IMR-90 (cell line): ENCODE measurements at regions not wholly inside any gene's neighbourhood (a gene's known extent, or its start where the extent isn't known, plus 50 kb on each side); places are given as distances from the start of the nearest gene placed in this dataset.

ENCODE experiments used
- ATAC-seq: fragments of 200-7000 bp; cut with Tn5 transposase; 2 replicates; pipeline ENCODE4 v1.9.1; 2020; ENCODE audit warnings: low read depth, mild to moderate bottlenecking, moderate library complexity
- BruUV-seq: library from RNA; stranded (reverse); fragments of 400-500 nt; replicated peaks from 2 replicates; lab custom pipeline; 2021; lab: Mats Ljungman, UMichigan
- CTCF ChIA-PET: fragments of 300-600 bp; formaldehyde crosslinking; extraction: SDS; loops from one replicate; lab custom pipeline; 2021; ENCODE audit warnings: antibody characterized with exemption; lab: Yijun Ruan, JAX
- POLR2A ChIA-PET: fragments of 300-600 bp; sonication (Branson Sonifier 250); formaldehyde crosslinking; loops from one replicate; lab custom pipeline; 2022; ENCODE audit warnings: antibody characterized with exemption; ENCODE audit not compliant: unreplicated experiment; lab: Charles Lee
- DNase-seq: peaks from one replicate; pipeline ENCODE4 v3.0.0; 2013
- H2AFZ ChIP-seq: replicated peaks from 2 replicates; pipeline ENCODE3; 2013; ENCODE audit warnings: low read length, mild to moderate bottlenecking; ENCODE audit not compliant: poor library complexity
- H2AK5ac ChIP-seq: 2 replicates; pipeline ENCODE4 v1.6.1; 2013; ENCODE audit warnings: low read depth, low read length, inconsistent platforms
- H2AK9ac ChIP-seq: replicated peaks from 2 replicates; pipeline ENCODE3; 2013; ENCODE audit warnings: mild to moderate bottlenecking, low read depth, low read length, moderate library complexity; ENCODE audit not compliant: poor library complexity
- H2BK120ac ChIP-seq: 2 replicates; pipeline ENCODE4 v1.6.1; 2013; ENCODE audit warnings: low read depth, low read length, inconsistent platforms
- H2BK15ac ChIP-seq: 3 replicates; pipeline ENCODE4 v1.6.1; 2013; ENCODE audit warnings: low read depth, low read length, inconsistent platforms
- H2BK20ac ChIP-seq: 2 replicates; pipeline ENCODE4 v1.6.1; 2013; ENCODE audit warnings: low read depth, mild to moderate bottlenecking, inconsistent platforms, low read length, moderate library complexity
- H2BK5ac ChIP-seq: 2 replicates; pipeline ENCODE4 v1.6.1; 2013; ENCODE audit warnings: mild to moderate bottlenecking, low read depth, low read length, inconsistent platforms; ENCODE audit not compliant: poor library complexity, severe bottlenecking
- H3K14ac ChIP-seq: replicated peaks from 2 replicates; pipeline ENCODE4 v1.6.1; 2013; ENCODE audit warnings: low read depth, low read length, inconsistent platforms
- H3K18ac ChIP-seq: 2 replicates; pipeline ENCODE4 v1.6.1; 2013; ENCODE audit warnings: low read depth, low read length, control low read depth
- H3K23ac ChIP-seq: 2 replicates; pipeline ENCODE4 v1.6.1; 2013; ENCODE audit warnings: low read depth, low read length, inconsistent platforms
- H3K27ac ChIP-seq: 2 replicates; pipeline ENCODE4 v1.5.1; 2013; ENCODE audit warnings: mild to moderate bottlenecking, control low read depth, low read length; ENCODE audit not compliant: insufficient read depth
- H3K27me3 ChIP-seq: 2 replicates; pipeline ENCODE4 v1.6.1; 2013; ENCODE audit warnings: low read length; ENCODE audit not compliant: control insufficient read depth, insufficient read depth
- H3K36me3 ChIP-seq: 2 replicates; pipeline ENCODE4 v1.6.1; 2013; ENCODE audit warnings: low read length, mixed read lengths; ENCODE audit not compliant: control insufficient read depth, insufficient read depth
- H3K4ac ChIP-seq: 2 replicates; pipeline ENCODE4 v1.6.1; 2013; ENCODE audit warnings: low read depth, low read length, inconsistent platforms
- H3K4me1 ChIP-seq: 2 replicates; pipeline ENCODE4 v1.6.1; 2013; ENCODE audit warnings: low read length, mixed read lengths; ENCODE audit not compliant: control insufficient read depth, insufficient read depth
- H3K4me2 ChIP-seq: 2 replicates; pipeline ENCODE4 v1.6.1; 2013; ENCODE audit warnings: low read depth, mild to moderate bottlenecking, control low read depth, low read length, moderate library complexity
- H3K4me3 ChIP-seq: 2 replicates; pipeline ENCODE4 v1.5.1; 2013; ENCODE audit warnings: low read depth, mild to moderate bottlenecking, control low read depth, low read length, moderate library complexity; ENCODE audit not compliant: insufficient read depth
- H3K56ac ChIP-seq: 2 replicates; pipeline ENCODE4 v1.6.1; 2013; ENCODE audit warnings: low read length, inconsistent platforms; ENCODE audit not compliant: insufficient read depth; ENCODE audit errors: extremely low read depth
- H3K79me1 ChIP-seq, 2 experiments: 2 replicates each; pipeline ENCODE4 v1.6.1; 2013; ENCODE audit warnings: low read length in 2 of 2, inconsistent platforms in 1 of 2, low read depth in 1 of 2
- H3K9ac ChIP-seq: 2 replicates; pipeline ENCODE4 v1.6.1; 2013; ENCODE audit warnings: low read depth, low read length, control low read depth
- H3K9me1 ChIP-seq: 2 replicates; pipeline ENCODE4 v1.6.1; 2013; ENCODE audit warnings: low read length, inconsistent platforms; ENCODE audit not compliant: insufficient read depth
- H3K9me3 ChIP-seq: 2 replicates; pipeline ENCODE4 v1.6.1; 2013; ENCODE audit warnings: low read length; ENCODE audit not compliant: control insufficient read depth, insufficient read depth
- H4K20me1 ChIP-seq: 2 replicates; pipeline ENCODE4 v1.6.1; 2013; ENCODE audit warnings: low read length, inconsistent platforms; ENCODE audit not compliant: insufficient read depth
- H4K5ac ChIP-seq: 2 replicates; pipeline ENCODE4 v1.6.1; 2013; ENCODE audit warnings: mild to moderate bottlenecking, low read depth, low read length, control low read depth
- H4K8ac ChIP-seq, 2 experiments: 2 replicates each; pipeline ENCODE4 v1.6.1; 2013; ENCODE audit warnings: low read depth in 2 of 2, low read length in 2 of 2, control low read depth in 1 of 2, inconsistent platforms in 1 of 2
- H4K91ac ChIP-seq: 2 replicates; pipeline ENCODE4 v1.6.1; 2013; ENCODE audit warnings: low read depth, low read length, inconsistent platforms; ENCODE audit not compliant: insufficient read depth
- BHLHE40 ChIP-seq: fragments of 150-350 bp; IDR thresholded peaks from 2 replicates; pipeline ENCODE4 v1.6.1; 2016; ENCODE audit warnings: mild to moderate bottlenecking, low read depth, low read length
- CEBPB ChIP-seq: IDR thresholded peaks from 2 replicates; pipeline ENCODE4 v1.6.1; 2012; ENCODE audit warnings: low read depth, low read length, improper control_type of control experiment
- CHD1 ChIP-seq: IDR thresholded peaks from 2 replicates; pipeline ENCODE4 v1.6.1; 2012; ENCODE audit warnings: low read depth, low read length, improper control_type of control experiment
- CTCF ChIP-seq: conservative IDR thresholded peaks from 2 replicates; pipeline ENCODE4 v1.5.1; 2012; ENCODE audit warnings: mild to moderate bottlenecking, low read depth, low read length, improper control_type of control experiment
- ELK1 ChIP-seq: fragments of 150-350 bp; IDR thresholded peaks from 2 replicates; pipeline ENCODE4 v1.6.1; 2016; ENCODE audit warnings: low read depth, mild to moderate bottlenecking, low read length, moderate library complexity, borderline replicate concordance
- FOS ChIP-seq: fragments of 150-350 bp; IDR thresholded peaks from 2 replicates; pipeline ENCODE4 v1.6.1; 2016; ENCODE audit warnings: low read depth, low read length
- MAFK ChIP-seq: IDR thresholded peaks from 2 replicates; pipeline ENCODE4 v1.6.1; 2012; ENCODE audit warnings: low read depth, low read length, improper control_type of control experiment
- MAZ ChIP-seq: IDR thresholded peaks from 2 replicates; pipeline ENCODE4 v1.6.1; 2012; ENCODE audit warnings: low read depth, mild to moderate bottlenecking, low read length, improper control_type of control experiment, moderate library complexity, borderline replicate concordance
- MXI1 ChIP-seq: IDR thresholded peaks from 2 replicates; pipeline ENCODE4 v1.6.1; 2012; ENCODE audit warnings: low read depth, mild to moderate bottlenecking, low read length, moderate library complexity, borderline replicate concordance
- NFE2L2 ChIP-seq: fragments of 150-350 bp; IDR thresholded peaks from 2 replicates; pipeline ENCODE4 v1.6.1; 2016; ENCODE audit warnings: low read depth, mild to moderate bottlenecking, low read length
- POLR2A ChIP-seq: IDR thresholded peaks from 2 replicates; pipeline ENCODE4 v1.6.1; 2012; ENCODE audit warnings: mild to moderate bottlenecking, low read depth, low read length
- RAD21 ChIP-seq: IDR thresholded peaks from 2 replicates; pipeline ENCODE4 v1.6.1; 2012; ENCODE audit warnings: low read length, improper control_type of control experiment
- RCOR1 ChIP-seq: IDR thresholded peaks from 2 replicates; pipeline ENCODE4 v1.6.1; 2012; ENCODE audit warnings: mild to moderate bottlenecking, low read length, improper control_type of control experiment; ENCODE audit not compliant: insufficient replicate concordance
- RFX5 ChIP-seq: IDR thresholded peaks from 2 replicates; pipeline ENCODE4 v1.8.0; 2012; ENCODE audit warnings: low read depth, mild to moderate bottlenecking, low read length, moderate library complexity
- SMC3 ChIP-seq: fragments of 150-350 bp; IDR thresholded peaks from 2 replicates; pipeline ENCODE4 v1.6.1; 2016; ENCODE audit warnings: low read depth, mild to moderate bottlenecking, antibody characterized with exemption, low read length, moderate library complexity
- USF2 ChIP-seq: fragments of 150-350 bp; IDR thresholded peaks from 2 replicates; pipeline ENCODE4 v1.6.1; 2017; ENCODE audit warnings: mild to moderate bottlenecking, antibody characterized with exemption, low read length, low read depth
- WGBS, 2 experiments: methylation state at CpG; one replicate each; pipeline versions ENCODE4 v1.1.5 to v1.1.7; 2013; ENCODE audit warnings: missing lambda C conversion rate in 2 of 2; ENCODE audit not compliant: insufficient read length in 1 of 2; ENCODE audit errors: extremely low coverage in 2 of 2; 5-methylcytosine and 5-hydroxymethylcytosine counted together
- dilution Hi-C: fragments of 300-500 bp; cut with HindIII; formaldehyde crosslinking; loops from one replicate; pipeline ENCODE4 v1.14.3; 2018; ENCODE audit warnings: low sequenced_read_pairs; ENCODE audit not compliant: unreplicated experiment
- in situ Hi-C: fragments of 300-500 bp; cut with MboI; formaldehyde crosslinking; loops from 3 replicates; pipeline ENCODE4 v1.14.3; 2019; ENCODE audit warnings: low sequenced_read_pairs, inconsistent platforms, mixed read lengths
- intact Hi-C: fragments of 100-400 bp; cut with micrococcal nuclease; formaldehyde crosslinking; loops from 2 replicates; pipeline ENCODE4 v1.10.0; 2022

- no peaks in the 10 kb centered on the region for H4K20me1 ChIP-seq
- no peak overlapping the region for H3K4me3 ChIP-seq
- H2AK5ac ChIP-seq: no peak overlapping the region
- H3K27me3 ChIP-seq: no peaks in the 10 kb centered on the region
- no peak overlapping the region for H2BK15ac ChIP-seq
- H3K9me1 ChIP-seq: no peaks in the 10 kb centered on the region
- H3K27ac ChIP-seq: no peak overlapping the region
- H3K9me3 ChIP-seq: no peaks in the 10 kb centered on the region
- H4K5ac ChIP-seq: no peak overlapping the region
- no peak overlapping the region for H3K18ac ChIP-seq
- no TSS peak for BruUV-seq
- intact Hi-C loops (no loop called here), in situ Hi-C loops (no loop called here), dilution Hi-C loops (no loop called here)
- H2AK9ac ChIP-seq: no peak overlapping the region
- no peak overlapping the region for H2BK5ac ChIP-seq
- no peaks in the 10 kb centered on the region for H3K79me1 ChIP-seq
- ChIA-PET CTCF (no interaction called here), POLR2A (no interaction called here)
- no peak for ATAC-seq
- no peaks in the 10 kb centered on the region for H3K4me1 ChIP-seq
- no peak overlapping the region for H4K91ac ChIP-seq
- H4K8ac ChIP-seq: no peak overlapping the region
- no peak overlapping the region for H3K14ac ChIP-seq
- no peaks in the 10 kb centered on the region for H3K36me3 ChIP-seq
- H3K23ac ChIP-seq: no peak overlapping the region
- H2BK120ac ChIP-seq: no peak overlapping the region
- H3K9ac ChIP-seq: no peak overlapping the region
- H2BK20ac ChIP-seq: no peak overlapping the region
- WGBS, 2 experiments: 97% methylated on average over 6 of the region's 22 CpGs; no CpG with 5 or more reads in 1 of the 2 experiments
- DNase-seq: no peak
- H3K4me2 ChIP-seq: no peak overlapping the region
- H2AFZ ChIP-seq: no peak overlapping the region
- no peak overlapping the region for H3K4ac ChIP-seq
- no peak overlapping the region for H3K56ac ChIP-seq
- TF ChIP-seq CTCF (no peak), MAFK (no peak), FOS (no peak), USF2 (no peak), ELK1 (no peak), CEBPB (no peak), MAZ (no peak), POLR2A (no peak), RCOR1 (no peak), BHLHE40 (no peak), MXI1 (no peak), SMC3 (no peak), NFE2L2 (no peak), RAD21 (no peak), RFX5 (no peak), CHD1 (no peak)
These were observed 57.7 kb upstream of the PPP1R9A start for GRCh38 chr7:94849636-94850208.
